GM19351 (cell line): ENCODE measurements at regions not wholly inside any gene's neighbourhood (a gene's known extent, or its start where the extent isn't known, plus 50 kb on each side); places are given as distances from the start of the nearest gene placed in this dataset.

Experiments
- ATAC-seq: cut with Tn5 transposase; IDR thresholded peaks from one replicate; pipeline ENCODE4 v1.9.1; 2021; ENCODE audit warnings: mild to moderate bottlenecking, moderate library complexity; ENCODE audit not compliant: unreplicated experiment

GRCh38 chr2:217081799-217082198 lies 221.9 kb upstream of the TNP1 start:
- no peak for ATAC-seq

GRCh38 chr2:217079165-217079564 lies 219.3 kb upstream of the TNP1 start:
- no peak for ATAC-seq

GRCh38 chr2:217077831-217078407 lies 218.1 kb upstream of the TNP1 start:
- ATAC-seq = no peak

GRCh38 chr2:217076657-217077232 lies 216.9 kb upstream of the TNP1 start:
- no peak for ATAC-seq

GRCh38 chr2:217076058-217076435 lies 216.2 kb upstream of the TNP1 start:
- no peak for ATAC-seq

- no peak for ATAC-seq
Observed at GRCh38 chr2:217075268-217076057, 215.6 kb upstream of the TNP1 start.

GRCh38 chr2:217074576-217075255 lies 214.9 kb upstream of the TNP1 start:
- no peak for ATAC-seq

GRCh38 chr2:217071416-217071815 lies 211.6 kb upstream of the TNP1 start:
- ATAC-seq = no peak

GRCh38 chr2:217070611-217071010 lies 210.7 kb upstream of the TNP1 start:
- ATAC-seq = no peak

- ATAC-seq = no peak
Observed at GRCh38 chr2:217070043-217070430, 210.2 kb upstream of the TNP1 start.

GRCh38 chr2:217069263-217070042 lies 209.6 kb upstream of the TNP1 start:
- no peak for ATAC-seq

GRCh38 chr2:217068677-217069250 lies 208.9 kb upstream of the TNP1 start:
- no peak for ATAC-seq

- ATAC-seq = no peak
Observed at GRCh38 chr2:217067787-217068186, 207.9 kb upstream of the TNP1 start.

GRCh38 chr2:217066510-217067270 lies 206.8 kb upstream of the TNP1 start:
- no peak for ATAC-seq

- ATAC-seq = no peak
Observed at GRCh38 chr2:217065695-217066405, 206.0 kb upstream of the TNP1 start.

- ATAC-seq = no peak
Observed at GRCh38 chr2:217065012-217065290, 205.1 kb upstream of the TNP1 start.

GRCh38 chr2:217064234-217065011 lies 204.6 kb upstream of the TNP1 start:
- ATAC-seq = no peak

- ATAC-seq = no peak
Observed at GRCh38 chr2:217063238-217063755, 203.4 kb upstream of the TNP1 start.

- ATAC-seq = no peak
Observed at GRCh38 chr2:217062768-217063167, 202.9 kb upstream of the TNP1 start.
